GM21529 (cell line): ENCODE measurements at regions not wholly inside any gene's neighbourhood (a gene's known extent, or its start where the extent isn't known, plus 50 kb on each side); places are given as distances from the start of the nearest gene placed in this dataset.
A peak's percentile ranks its signal among the peaks of the same experiment; 100 is the strongest.

Experiments used
- ATAC-seq: cut with Tn5 transposase; IDR thresholded peaks from one replicate; pipeline ENCODE4 v1.9.1; 2021; ENCODE audit not compliant: unreplicated experiment

GRCh38 chr18:23384778-23385736 is 68.0 kb upstream of the RIOK3 start:
- peak; percentile 65 for ATAC-seq

- ATAC-seq = no peak
Observed at GRCh38 chr18:23386317-23386716, 66.8 kb upstream of the RIOK3 start.

GRCh38 chr18:23387265-23387664 is 65.8 kb upstream of the RIOK3 start:
- ATAC-seq = no peak

GRCh38 chr18:23388357-23388756 is 64.7 kb upstream of the RIOK3 start:
- ATAC-seq = no peak

- no peak for ATAC-seq
Observed at GRCh38 chr18:23391156-23391555, 61.9 kb upstream of the RIOK3 start.

- no peak for ATAC-seq
Observed at GRCh38 chr18:23397907-23398306, 55.2 kb upstream of the RIOK3 start.

- ATAC-seq = no peak
Observed at GRCh38 chr18:23398401-23398800, 54.7 kb upstream of the RIOK3 start.

GRCh38 chr18:23399067-23399466 is 54.0 kb upstream of the RIOK3 start:
- no peak for ATAC-seq

- no peak for ATAC-seq
Observed at GRCh38 chr18:23400918-23401317, 52.2 kb upstream of the RIOK3 start.

GRCh38 chr18:23401400-23402347 is 51.4 kb upstream of the RIOK3 start:
- no peak for ATAC-seq
